ENCODE measurements at regions not wholly inside any gene's neighbourhood (a gene's known extent, or its start where the extent isn't known, plus 50 kb on each side); places are given as distances from the start of the nearest gene placed in this dataset.
"Not testable (repeated sequence)": the region's sequence is repeated elsewhere in the genome, so short reads cannot be mapped to it uniquely, and the experiment has no call there.

- no peak for DNase-seq (ENCODE audit: low spot score)
Observed at GRCh38 chr1:65020774-65021173, 54.4 kb upstream of the JAK1 start.

- DNase-seq (ENCODE audit: low spot score) = no peak
Observed at GRCh38 chr1:65021795-65022194, 55.4 kb upstream of the JAK1 start.

GRCh38 chr1:65022216-65022615 lies 55.9 kb upstream of the JAK1 start:
- no peak for DNase-seq (ENCODE audit: low spot score)

- DNase-seq (ENCODE audit: low spot score) = no peak
Observed at GRCh38 chr1:65025794-65026193, 59.4 kb upstream of the JAK1 start.

- DNase-seq (ENCODE audit: low spot score) = no peak
Observed at GRCh38 chr1:65026235-65026634, 59.9 kb upstream of the JAK1 start.

DNA sequence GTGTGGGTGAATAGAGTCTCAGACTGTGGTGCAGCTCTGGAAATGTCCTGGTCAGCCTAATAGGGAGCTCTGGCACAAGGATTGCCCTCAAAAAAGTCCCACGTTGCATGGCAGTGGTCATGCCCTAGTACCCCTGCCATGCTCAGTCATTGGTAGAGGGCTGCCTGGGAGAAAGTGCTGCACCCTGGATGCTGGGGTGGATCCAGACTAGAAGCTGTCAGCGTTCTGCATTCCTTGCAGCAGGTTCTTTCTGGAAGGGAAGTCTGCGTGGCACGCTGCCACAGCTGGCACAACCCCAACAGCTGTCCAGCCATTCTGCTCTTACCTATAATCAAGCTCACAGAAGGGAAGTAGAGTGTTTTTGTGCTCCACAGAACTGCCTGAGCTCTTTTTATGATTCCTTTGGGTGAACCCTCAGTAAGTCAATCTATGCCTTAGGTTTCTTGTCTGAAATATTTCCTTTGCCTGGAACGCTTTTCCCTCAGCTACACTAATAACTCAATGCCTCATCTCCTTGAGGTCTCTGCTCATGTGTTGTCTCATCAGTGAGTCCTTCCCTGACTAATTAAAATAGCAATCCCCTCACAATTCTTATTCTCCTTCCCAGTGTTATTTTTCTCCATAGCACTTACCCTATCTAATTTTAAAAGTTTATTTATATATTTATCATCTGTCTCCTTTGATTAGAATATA lies 61.5 kb upstream of the JAK1 start:
- DNase-seq (ENCODE audit: low spot score) = no peak

DNA sequence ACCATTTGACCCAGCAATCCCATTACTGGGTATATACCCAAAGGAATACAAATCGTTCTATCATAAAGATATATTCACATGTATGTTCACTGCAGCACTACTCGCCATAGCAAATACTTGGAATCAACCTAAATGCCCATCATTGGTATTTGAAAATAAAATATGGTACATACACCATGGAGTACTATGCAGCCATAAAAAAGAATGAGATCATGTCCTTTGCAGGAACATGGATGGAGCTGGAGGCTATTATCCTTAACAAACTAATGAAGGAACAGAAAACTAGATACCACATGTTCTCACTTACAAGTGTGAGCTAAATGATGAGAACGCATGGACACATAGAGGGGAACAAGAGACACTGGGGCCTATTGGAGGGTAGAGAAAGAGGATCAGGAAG lies 63.1 kb upstream of the JAK1 start:
- not testable (repeated sequence) for DNase-seq (ENCODE audit: low spot score)

DNA sequence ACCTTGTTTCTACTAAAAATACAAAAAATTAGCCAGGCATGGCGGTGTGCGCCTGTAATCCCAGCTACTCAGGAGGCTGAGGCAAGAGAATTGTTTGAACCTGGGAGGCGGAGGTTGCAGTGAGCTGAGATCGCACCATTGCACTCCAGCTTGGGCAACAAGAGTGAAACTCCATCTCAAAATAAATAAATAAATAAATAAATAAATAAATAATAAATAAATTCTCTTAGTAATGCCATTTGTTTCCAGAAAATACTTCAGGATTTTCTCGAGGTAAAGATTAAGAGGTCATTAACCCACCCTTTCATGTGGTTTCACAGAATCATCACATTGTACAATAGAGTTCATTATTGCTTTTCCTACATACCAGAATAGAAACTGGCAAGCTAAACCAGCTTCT lies 68.5 kb upstream of the JAK1 start:
- not testable (repeated sequence) for DNase-seq (ENCODE audit: low spot score)

DNA sequence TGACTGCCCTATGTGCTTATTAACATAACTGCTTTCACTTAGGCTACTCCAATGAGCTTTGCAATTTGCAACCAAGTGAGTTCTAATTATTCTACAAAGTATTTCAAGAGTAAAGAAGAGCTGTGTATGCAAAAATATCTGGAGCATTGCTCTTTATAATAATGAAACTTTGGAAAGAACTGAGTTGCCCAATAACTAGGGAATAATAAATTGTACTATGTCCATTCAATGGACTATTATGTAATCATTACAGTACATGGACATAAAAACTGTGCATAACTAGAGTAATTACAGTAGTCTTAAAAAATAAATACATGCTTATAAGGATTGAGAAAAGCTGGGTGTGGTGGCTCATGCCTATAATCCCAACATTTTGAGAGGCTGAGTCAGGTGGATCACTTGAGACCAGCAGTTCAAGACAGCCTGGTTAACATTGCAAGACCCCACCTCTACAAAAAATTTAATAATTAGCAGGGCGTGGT lies 70.3 kb upstream of the JAK1 start:
- DNase-seq (ENCODE audit: low spot score) = no peak

DNA sequence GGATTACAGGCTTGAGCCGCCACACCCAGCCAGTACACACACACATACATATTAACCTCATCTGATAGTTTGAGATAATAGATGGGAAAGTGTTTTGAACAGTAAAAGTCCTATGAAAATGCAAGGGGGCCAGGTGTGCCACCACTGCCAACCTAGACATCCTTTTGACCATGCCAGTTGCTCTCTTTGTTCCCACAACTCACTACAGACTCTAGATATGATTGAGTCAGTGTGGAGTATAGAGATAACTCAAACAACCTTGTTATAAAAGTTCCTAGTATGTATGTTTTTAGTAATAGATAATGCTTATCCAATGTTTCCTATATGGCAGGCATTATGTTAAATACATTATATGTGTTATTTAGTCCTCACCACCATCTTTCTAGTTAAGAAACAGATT lies 72.7 kb upstream of the JAK1 start:
- DNase-seq (ENCODE audit: low spot score) = no peak

GRCh38 chr1:65039508-65039907 lies 73.2 kb upstream of the JAK1 start:
- no peak for DNase-seq (ENCODE audit: low spot score)

DNA sequence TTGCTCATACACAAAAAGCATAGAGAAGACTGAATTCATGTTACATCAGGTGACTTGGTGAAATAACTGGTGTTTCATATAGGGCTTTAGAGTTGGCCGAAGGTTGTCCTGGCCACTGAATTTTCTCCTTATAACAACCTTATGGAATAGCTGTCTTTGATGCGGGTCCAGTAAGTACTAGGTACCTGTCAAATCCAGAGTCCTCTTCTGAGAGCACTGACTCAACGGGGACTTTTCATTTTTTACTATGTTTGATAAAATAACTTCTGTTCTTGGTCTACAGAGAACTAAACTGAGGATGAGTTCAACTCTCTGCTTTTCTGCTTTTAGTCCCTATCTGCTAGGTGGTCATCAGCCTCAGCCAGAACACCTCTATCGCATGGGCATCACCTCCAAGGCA lies 76.1 kb upstream of the JAK1 start:
- DNase-seq (ENCODE audit: low spot score) = no peak

GRCh38 chr1:65044411-65044810 lies 78.1 kb upstream of the JAK1 start:
- no peak for DNase-seq (ENCODE audit: low spot score)

GRCh38 chr1:65045022-65045817 lies 78.9 kb upstream of the JAK1 start:
- DNase-seq (ENCODE audit: low spot score) = peak; percentile 9

DNA sequence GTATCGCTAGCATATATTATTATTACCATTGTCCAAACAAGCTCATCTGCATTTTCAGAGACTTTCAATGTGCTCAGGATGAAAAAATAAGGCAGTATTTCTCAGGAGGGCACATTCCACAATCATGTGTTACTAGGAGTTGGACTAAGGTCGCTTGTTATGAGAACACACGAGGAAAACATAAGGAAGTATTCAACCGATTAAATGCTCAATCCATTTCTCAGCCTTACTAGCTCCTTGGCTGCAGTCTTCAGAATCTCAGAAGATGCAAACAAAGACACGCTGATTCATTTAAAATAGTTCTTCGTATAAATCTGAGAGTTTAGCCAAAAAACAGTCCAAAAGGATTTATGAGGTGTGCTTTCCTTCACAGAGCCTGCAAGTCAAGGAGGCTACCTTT lies 82.0 kb upstream of the JAK1 start:
- no peak for DNase-seq (ENCODE audit: low spot score)

- no peak for DNase-seq (ENCODE audit: low spot score)
Observed at GRCh38 chr1:65049941-65050713, 83.8 kb upstream of the JAK1 start.

- DNase-seq (ENCODE audit: low spot score) = no peak
Observed at GRCh38 chr1:65050735-65051134, 84.4 kb upstream of the JAK1 start.

DNA sequence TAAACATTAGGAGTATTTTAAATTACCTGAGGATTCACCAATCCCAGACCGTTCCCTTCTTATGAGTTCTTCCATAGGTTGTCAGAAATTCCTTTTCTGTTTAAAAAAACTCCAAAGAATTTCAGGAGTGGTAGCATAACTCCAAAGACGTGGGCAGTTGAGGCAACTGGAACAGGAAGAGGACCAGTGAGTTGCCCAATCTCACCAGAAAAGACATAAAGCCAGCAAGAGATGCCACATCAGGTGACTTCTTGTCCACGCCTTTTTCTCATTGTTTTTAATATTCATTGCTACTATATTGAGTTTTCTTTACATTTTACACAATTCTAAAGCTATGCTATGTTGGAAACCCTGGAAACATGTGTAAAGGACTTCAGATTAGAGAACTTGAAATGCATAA lies 88.1 kb upstream of the JAK1 start:
- no peak for DNase-seq (ENCODE audit: low spot score)

- no peak for DNase-seq (ENCODE audit: low spot score)
Observed at GRCh38 chr1:65055747-65056146, 89.4 kb upstream of the JAK1 start.

- no peak for DNase-seq (ENCODE audit: low spot score)
Observed at GRCh38 chr1:65056234-65056633, 89.9 kb upstream of the JAK1 start.

DNA sequence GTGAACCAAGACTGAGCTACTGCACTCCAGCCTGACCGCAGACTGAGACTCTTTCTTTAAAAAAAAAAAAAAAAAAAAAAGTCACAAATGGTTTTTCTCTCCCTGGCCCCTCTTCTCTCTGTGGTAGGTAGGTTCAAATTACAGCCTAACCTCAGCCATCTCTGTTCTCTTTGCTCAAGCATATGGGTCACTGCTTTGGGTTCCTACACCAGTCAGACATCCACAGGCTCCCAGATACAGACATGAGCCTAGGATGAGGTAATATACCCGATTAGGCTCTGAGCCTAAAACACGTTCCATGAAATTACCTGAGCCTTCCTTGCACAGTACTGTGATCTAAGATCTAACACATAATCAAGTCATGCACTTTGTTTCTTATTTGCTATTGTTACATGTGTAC lies 90.5 kb upstream of the JAK1 start:
- no peak for DNase-seq (ENCODE audit: low spot score)

DNA sequence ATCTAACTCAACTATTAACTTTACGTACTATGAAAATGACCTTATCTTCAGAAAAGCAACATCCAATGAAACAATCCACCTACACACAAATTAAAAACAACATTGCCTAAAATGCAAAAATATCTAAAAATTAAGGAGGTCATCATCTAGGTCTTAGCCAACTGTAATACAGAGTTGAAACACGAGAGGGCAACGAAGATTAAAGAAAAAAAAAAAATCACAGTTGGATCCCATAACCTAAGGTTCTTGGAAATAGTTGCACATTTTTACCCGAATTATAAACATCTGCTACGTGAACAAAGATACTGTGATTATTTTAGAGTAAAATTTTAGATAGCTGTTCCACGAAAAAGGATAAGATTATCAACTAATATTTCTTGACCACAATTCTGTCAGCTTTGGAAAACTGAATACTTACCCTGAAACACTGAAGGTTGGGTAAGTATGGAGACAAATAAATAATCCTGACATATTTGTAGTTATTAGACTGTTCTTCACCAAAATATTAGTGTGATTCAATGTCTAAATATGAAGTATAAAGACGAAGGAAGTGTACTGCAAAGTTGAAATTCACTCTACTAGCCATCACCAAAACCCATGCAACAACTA lies 88.0 kb upstream of the AK4 start:
- DNase-seq (ENCODE audit: low spot score) = peak; percentile 63

All from umbilical cord (tissue), 1 donor.